ENCODE measurements at regions not wholly inside any gene's neighbourhood (a gene's known extent, or its start where the extent isn't known, plus 50 kb on each side); places are given as distances from the start of the nearest gene placed in this dataset.

DNA sequence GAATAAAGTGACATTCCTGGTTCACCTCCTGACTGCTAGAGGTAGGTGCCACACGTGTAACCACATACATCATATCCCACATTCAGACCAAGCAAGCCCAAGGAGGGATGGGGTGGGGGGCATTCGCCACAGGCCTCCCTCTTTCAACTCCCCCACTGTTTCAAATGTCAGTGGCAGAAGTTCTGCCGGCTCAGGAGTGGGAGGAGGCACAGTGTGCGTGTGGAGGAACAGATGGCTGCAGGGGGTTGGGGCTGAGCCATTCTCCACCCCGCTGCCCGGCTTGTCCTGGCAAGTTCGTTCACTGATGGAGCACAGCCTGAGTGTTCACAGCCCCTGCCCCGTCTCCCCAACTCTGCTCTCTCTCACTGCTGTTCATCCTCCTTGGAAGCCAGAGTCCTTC lies 75.4 kb upstream of the TANC1 start:
- no peak for TF ChIP-seq CTCF (IDR thresholded peaks at IDR 0.05)
- no peak for TF ChIP-seq POLR2A (IDR thresholded peaks at IDR 0.05)
